Smooth muscle cell (in vitro differentiated cells): ENCODE measurements at regions not wholly inside any gene's neighbourhood (a gene's known extent, or its start where the extent isn't known, plus 50 kb on each side); places are given as distances from the start of the nearest gene placed in this dataset.

Experiments
- DNase-seq: peaks from one replicate; lab custom pipeline; 2025; ENCODE audit not compliant: unreplicated experiment; lab: John Stamatoyannopoulos, UW
- H2AFZ ChIP-seq: fragments of 200-600 bp; sonication (generic); 2 replicates; pipeline ENCODE4 v1.6.0; 2016; ENCODE audit warnings: antibody characterized with exemption, low read depth, mild to moderate bottlenecking
- H3F3A ChIP-seq: fragments of 200-600 bp; sonication (generic); 2 replicates; pipeline ENCODE4 v1.6.0; 2017; ENCODE audit warnings: antibody characterized with exemption, low read depth
- H3K27ac ChIP-seq: fragments of 200-600 bp; sonication (generic); 2 replicates; pipeline ENCODE4 v1.5.1; 2016; ENCODE audit warnings: low read depth, mild to moderate bottlenecking
- H3K27me3 ChIP-seq: fragments of 200-600 bp; sonication (generic); 2 replicates; pipeline ENCODE4 v1.6.1; 2016; ENCODE audit warnings: low read depth, mild to moderate bottlenecking
- H3K36me3 ChIP-seq: fragments of 200-600 bp; sonication (generic); 2 replicates; pipeline ENCODE4 v1.5.1; 2016; ENCODE audit warnings: low read depth
- H3K4me1 ChIP-seq: fragments of 200-600 bp; sonication (generic); 2 replicates; pipeline ENCODE4 v1.5.1; 2016; ENCODE audit warnings: low read depth
- H3K4me2 ChIP-seq: fragments of 200-600 bp; sonication (generic); 2 replicates; pipeline ENCODE4 v1.6.0; 2016; ENCODE audit warnings: mild to moderate bottlenecking
- H3K4me3 ChIP-seq: fragments of 200-600 bp; sonication (generic); 2 replicates; pipeline ENCODE4 v1.5.1; 2016; ENCODE audit warnings: mild to moderate bottlenecking
- H3K79me2 ChIP-seq: fragments of 200-600 bp; sonication (generic); 2 replicates; pipeline ENCODE4 v1.6.0; 2016; ENCODE audit warnings: low read depth, mild to moderate bottlenecking
- H3K9ac ChIP-seq: fragments of 200-600 bp; sonication (generic); 2 replicates; pipeline ENCODE4 v1.6.0; 2016; ENCODE audit warnings: low read depth
- H3K9me3 ChIP-seq: fragments of 200-600 bp; sonication (generic); replicated peaks from 2 replicates; pipeline ENCODE4 v1.5.1; 2016; ENCODE audit warnings: low read depth
- H4K20me1 ChIP-seq: fragments of 200-600 bp; sonication (generic); 2 replicates; pipeline ENCODE4 v1.6.0; 2016; ENCODE audit warnings: low read depth
- WGBS: methylation state at CpG from one replicate; pipeline ENCODE4 v1.1.7; 2016; ENCODE audit warnings: low lambda C conversion rate; 5-methylcytosine and 5-hydroxymethylcytosine counted together
- TF ChIP-seq, protein P1 (sequence below): fragments of 200-600 bp; sonication (generic); IDR thresholded peaks from 2 replicates; pipeline ENCODE4 v1.5.1; 2017; ENCODE audit warnings: borderline replicate concordance, mild to moderate bottlenecking, antibody characterized with exemption; ENCODE audit not compliant: insufficient read depth, poor library complexity, severe bottlenecking

DNA sequence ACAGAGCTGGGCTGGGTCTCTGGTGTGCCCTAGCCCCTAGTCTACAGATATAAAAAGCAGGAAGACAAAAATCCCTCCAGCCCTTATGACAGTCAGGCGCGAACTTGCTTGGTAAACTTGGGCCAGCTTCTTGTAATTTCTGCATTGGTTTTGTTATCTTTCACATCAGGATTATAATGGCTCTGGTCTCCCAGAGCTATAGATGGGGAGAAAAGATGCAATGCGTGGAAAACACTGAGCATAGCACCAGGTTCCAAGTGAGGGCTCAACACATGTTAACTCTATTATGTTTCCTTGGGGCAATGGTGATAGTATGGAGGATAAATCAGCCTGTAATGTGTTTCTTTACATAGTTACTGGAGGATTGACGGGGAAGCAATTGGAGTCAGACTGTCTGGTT lies 246.8 kb upstream of the KCNG1 start:
- Histone ChIP-seq H3K9ac (no peak overlapping the region), H3K36me3 (no peaks in the 10 kb centered on the region), H2AFZ (no peak overlapping the region), H3K27me3 (no peaks in the 10 kb centered on the region), H4K20me1 (no peaks in the 10 kb centered on the region), H3K27ac (no peak overlapping the region), H3K4me1 (no peaks in the 10 kb centered on the region), H3K4me2 (no peak overlapping the region), H3K79me2 (no peaks in the 10 kb centered on the region), H3K9me3 (no peaks in the 10 kb centered on the region), H3K4me3 (no peak overlapping the region), H3F3A (no peaks in the 10 kb centered on the region)
- TF ChIP-seq, protein P1, sequence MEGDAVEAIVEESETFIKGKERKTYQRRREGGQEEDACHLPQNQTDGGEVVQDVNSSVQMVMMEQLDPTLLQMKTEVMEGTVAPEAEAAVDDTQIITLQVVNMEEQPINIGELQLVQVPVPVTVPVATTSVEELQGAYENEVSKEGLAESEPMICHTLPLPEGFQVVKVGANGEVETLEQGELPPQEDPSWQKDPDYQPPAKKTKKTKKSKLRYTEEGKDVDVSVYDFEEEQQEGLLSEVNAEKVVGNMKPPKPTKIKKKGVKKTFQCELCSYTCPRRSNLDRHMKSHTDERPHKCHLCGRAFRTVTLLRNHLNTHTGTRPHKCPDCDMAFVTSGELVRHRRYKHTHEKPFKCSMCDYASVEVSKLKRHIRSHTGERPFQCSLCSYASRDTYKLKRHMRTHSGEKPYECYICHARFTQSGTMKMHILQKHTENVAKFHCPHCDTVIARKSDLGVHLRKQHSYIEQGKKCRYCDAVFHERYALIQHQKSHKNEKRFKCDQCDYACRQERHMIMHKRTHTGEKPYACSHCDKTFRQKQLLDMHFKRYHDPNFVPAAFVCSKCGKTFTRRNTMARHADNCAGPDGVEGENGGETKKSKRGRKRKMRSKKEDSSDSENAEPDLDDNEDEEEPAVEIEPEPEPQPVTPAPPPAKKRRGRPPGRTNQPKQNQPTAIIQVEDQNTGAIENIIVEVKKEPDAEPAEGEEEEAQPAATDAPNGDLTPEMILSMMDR = no peak
- DNase-seq = no peak
- 82% methylated on average over 4 of the region's 4 CpGs for WGBS

- H3K4me2 ChIP-seq = no peak overlapping the region
- no peak overlapping the region for H3K27ac ChIP-seq
- no peaks in the 10 kb centered on the region for H3K4me1 ChIP-seq
- no peak overlapping the region for H2AFZ ChIP-seq
- no peaks in the 10 kb centered on the region for H3F3A ChIP-seq
- WGBS = 97% methylated on average over 7 of the region's 7 CpGs
- no peak overlapping the region for H3K4me3 ChIP-seq
- TF ChIP-seq, protein P1 = no peak
- no peak for DNase-seq
- no peak overlapping the region for H3K9ac ChIP-seq
- H3K9me3 ChIP-seq = no peaks in the 10 kb centered on the region
- no peaks in the 10 kb centered on the region for H3K27me3 ChIP-seq
- H3K36me3 ChIP-seq = no peaks in the 10 kb centered on the region
- H4K20me1 ChIP-seq = no peaks in the 10 kb centered on the region
- H3K79me2 ChIP-seq = no peaks in the 10 kb centered on the region
These were observed 244.8 kb upstream of the KCNG1 start for GRCh38 chr20:51267679-51268078.

DNA sequence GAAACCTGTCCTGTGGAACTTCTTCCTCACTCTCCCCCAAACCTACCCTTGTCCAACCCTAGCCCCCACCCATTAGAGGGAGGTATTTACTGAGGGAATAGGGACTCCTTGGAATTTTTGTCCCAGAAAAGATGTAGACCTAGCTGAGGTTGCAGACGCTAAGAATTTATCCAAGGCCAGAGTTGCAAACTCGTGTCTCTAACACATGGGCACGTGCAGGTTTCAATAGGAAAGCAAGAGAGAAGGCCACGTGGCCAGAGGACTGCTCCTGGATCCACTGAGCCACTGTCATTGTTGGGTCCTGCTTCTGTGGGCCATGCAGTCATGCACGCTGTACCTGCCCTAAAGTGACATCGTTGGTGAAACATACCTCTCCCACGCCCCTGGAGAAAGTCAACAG lies 243.4 kb upstream of the KCNG1 start:
- H3K36me3 ChIP-seq = no peaks in the 10 kb centered on the region
- WGBS = 95% methylated on average over 7 of the region's 7 CpGs
- no peak overlapping the region for H3K4me3 ChIP-seq
- no peaks in the 10 kb centered on the region for H4K20me1 ChIP-seq
- TF ChIP-seq, protein P1 = no peak
- no peak overlapping the region for H3K9ac ChIP-seq
- H3K4me2 ChIP-seq = no peak overlapping the region
- H3K79me2 ChIP-seq = no peaks in the 10 kb centered on the region
- H3K27me3 ChIP-seq = no peaks in the 10 kb centered on the region
- DNase-seq = no peak
- no peaks in the 10 kb centered on the region for H3K4me1 ChIP-seq
- no peak overlapping the region for H3K27ac ChIP-seq
- H3F3A ChIP-seq = no peaks in the 10 kb centered on the region
- H3K9me3 ChIP-seq = no peaks in the 10 kb centered on the region
- no peak overlapping the region for H2AFZ ChIP-seq

- Histone ChIP-seq H3K4me1 (peaks cover 6% of the 10 kb centered on the region), H3K9ac (no peak overlapping the region), H4K20me1 (no peaks in the 10 kb centered on the region), H3K36me3 (no peaks in the 10 kb centered on the region), H2AFZ (no peak overlapping the region), H3K79me2 (no peaks in the 10 kb centered on the region), H3K27me3 (no peaks in the 10 kb centered on the region), H3K9me3 (no peaks in the 10 kb centered on the region), H3K4me2 (no peak overlapping the region), H3F3A (no peaks in the 10 kb centered on the region), H3K27ac (no peak overlapping the region), H3K4me3 (no peak overlapping the region)
- TF ChIP-seq, protein P1 = no peak
- no peak for DNase-seq
- WGBS = 92% methylated on average over 1 of the region's 1 CpG
These were observed 242.5 kb upstream of the KCNG1 start for GRCh38 chr20:51265361-51265760.
